ENCODE measurements at regions not wholly inside any gene's neighbourhood (a gene's known extent, or its start where the extent isn't known, plus 50 kb on each side); places are given as distances from the start of the nearest gene placed in this dataset.

GRCh38 chr16:79800016-79800608 lies 199.6 kb upstream of the MAF start:
- Histone ChIP-seq H3K27ac (ENCODE audit: low read length) (no peak overlapping the region), H3F3A (ENCODE audit: low read length, unreplicated experiment) (no peaks in the 10 kb centered on the region), H3K4me3 (ENCODE audit: low read length) (no peak overlapping the region), H3K27me3 (ENCODE audit: low read length) (no peaks in the 10 kb centered on the region), H2AFZ (ENCODE audit: low read length) (no peak overlapping the region), H3K4me1 (ENCODE audit: insufficient read depth, low read length) (no peaks in the 10 kb centered on the region), H3K9ac (ENCODE audit: low read length) (no peak overlapping the region), H3K9me2 (replicated peaks; ENCODE audit: low read length) (no peaks in the 10 kb centered on the region), H3K9me3 (ENCODE audit: low read length) (no peaks in the 10 kb centered on the region), H3K4me2 (ENCODE audit: low read length) (no peak overlapping the region), H3K36me3 (ENCODE audit: low read depth, low read length) (no peaks in the 10 kb centered on the region), H4K20me1 (ENCODE audit: low read length) (no peaks in the 10 kb centered on the region), H3K79me2 (ENCODE audit: low read length) (no peaks in the 10 kb centered on the region)
- TF ChIP-seq EZH2phosphoT487 (IDR thresholded peaks at IDR 0.05; ENCODE audit: borderline replicate concordance, low read length) (no peak), EZH2 (IDR thresholded peaks at IDR 0.05; ENCODE audit: low read length, unreplicated experiment) (no peak)
- TF ChIP-seq, protein P1, sequence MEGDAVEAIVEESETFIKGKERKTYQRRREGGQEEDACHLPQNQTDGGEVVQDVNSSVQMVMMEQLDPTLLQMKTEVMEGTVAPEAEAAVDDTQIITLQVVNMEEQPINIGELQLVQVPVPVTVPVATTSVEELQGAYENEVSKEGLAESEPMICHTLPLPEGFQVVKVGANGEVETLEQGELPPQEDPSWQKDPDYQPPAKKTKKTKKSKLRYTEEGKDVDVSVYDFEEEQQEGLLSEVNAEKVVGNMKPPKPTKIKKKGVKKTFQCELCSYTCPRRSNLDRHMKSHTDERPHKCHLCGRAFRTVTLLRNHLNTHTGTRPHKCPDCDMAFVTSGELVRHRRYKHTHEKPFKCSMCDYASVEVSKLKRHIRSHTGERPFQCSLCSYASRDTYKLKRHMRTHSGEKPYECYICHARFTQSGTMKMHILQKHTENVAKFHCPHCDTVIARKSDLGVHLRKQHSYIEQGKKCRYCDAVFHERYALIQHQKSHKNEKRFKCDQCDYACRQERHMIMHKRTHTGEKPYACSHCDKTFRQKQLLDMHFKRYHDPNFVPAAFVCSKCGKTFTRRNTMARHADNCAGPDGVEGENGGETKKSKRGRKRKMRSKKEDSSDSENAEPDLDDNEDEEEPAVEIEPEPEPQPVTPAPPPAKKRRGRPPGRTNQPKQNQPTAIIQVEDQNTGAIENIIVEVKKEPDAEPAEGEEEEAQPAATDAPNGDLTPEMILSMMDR (conservative IDR thresholded peaks at IDR 0.05; ENCODE audit: low read depth, low read length): no peak
- ATAC-seq (no peak), DNase-seq (no peak)
- intact Hi-C loops (cut with micrococcal nuclease): no loop called here
- CTCF ChIA-PET: no interaction called here
- no TSS peak for BruUV-seq (replicated peaks)
- POLR2A ChIA-PET (ENCODE audit: unreplicated experiment): no interaction called here

GRCh38 chr16:79798416-79799053 lies 198.0 kb upstream of the MAF start:
- Histone ChIP-seq H3K4me2 (ENCODE audit: low read length) (no peak overlapping the region), H3K27me3 (ENCODE audit: low read length) (no peaks in the 10 kb centered on the region), H3K4me1 (ENCODE audit: insufficient read depth, low read length) (no peaks in the 10 kb centered on the region), H3K79me2 (ENCODE audit: low read length) (no peaks in the 10 kb centered on the region), H2AFZ (ENCODE audit: low read length) (no peak overlapping the region), H3K9me3 (ENCODE audit: low read length) (no peaks in the 10 kb centered on the region), H3K9me2 (replicated peaks; ENCODE audit: low read length) (no peaks in the 10 kb centered on the region), H3K9ac (ENCODE audit: low read length) (no peak overlapping the region), H3F3A (ENCODE audit: low read length, unreplicated experiment) (no peaks in the 10 kb centered on the region), H3K4me3 (ENCODE audit: low read length) (no peak overlapping the region), H3K36me3 (ENCODE audit: low read depth, low read length) (no peaks in the 10 kb centered on the region), H3K27ac (ENCODE audit: low read length) (no peak overlapping the region), H4K20me1 (ENCODE audit: low read length) (no peaks in the 10 kb centered on the region)
- POLR2A ChIA-PET (ENCODE audit: unreplicated experiment): no interaction called here
- intact Hi-C loops (cut with micrococcal nuclease): no loop called here
- BruUV-seq (replicated peaks): no TSS peak
- DNase-seq (no peak), ATAC-seq (no peak)
- TF ChIP-seq EZH2 (IDR thresholded peaks at IDR 0.05; ENCODE audit: low read length, unreplicated experiment): no peak
- no peak for TF ChIP-seq EZH2phosphoT487 (IDR thresholded peaks at IDR 0.05; ENCODE audit: borderline replicate concordance, low read length)
- TF ChIP-seq, protein P1 (conservative IDR thresholded peaks at IDR 0.05; ENCODE audit: low read depth, low read length): no peak
- CTCF ChIA-PET: no interaction called here

DNA sequence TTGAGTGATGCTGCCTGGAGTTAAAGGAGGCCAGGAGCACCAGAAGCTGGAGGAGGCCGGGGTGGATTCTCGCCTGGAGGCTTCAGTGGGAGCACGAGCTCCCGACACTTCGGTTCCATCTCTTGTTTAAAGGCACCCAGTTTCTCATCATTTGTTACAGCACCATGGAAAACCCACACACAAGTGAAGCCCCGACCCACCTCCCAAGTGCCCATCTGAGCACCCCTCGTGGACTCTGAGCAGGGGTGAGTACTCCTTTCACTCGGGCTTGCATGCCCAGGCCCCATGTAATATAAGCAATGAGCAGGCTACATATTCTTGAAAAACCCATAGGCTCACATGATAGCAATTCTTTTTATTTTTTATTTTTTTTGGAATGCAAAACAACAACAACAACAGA lies 196.9 kb upstream of the MAF start:
- ChIA-PET CTCF (no interaction called here), POLR2A (ENCODE audit: unreplicated experiment) (no interaction called here)
- H3K4me1 ChIP-seq (ENCODE audit: insufficient read depth, low read length): no peaks in the 10 kb centered on the region
- no peaks in the 10 kb centered on the region for H3F3A ChIP-seq (ENCODE audit: low read length, unreplicated experiment)
- no peaks in the 10 kb centered on the region for H4K20me1 ChIP-seq (ENCODE audit: low read length)
- no peak overlapping the region for H2AFZ ChIP-seq (ENCODE audit: low read length)
- TF ChIP-seq EZH2 (IDR thresholded peaks at IDR 0.05; ENCODE audit: low read length, unreplicated experiment): no peak
- TF ChIP-seq, protein P1 (conservative IDR thresholded peaks at IDR 0.05; ENCODE audit: low read depth, low read length): no peak
- no peak for TF ChIP-seq EZH2phosphoT487 (IDR thresholded peaks at IDR 0.05; ENCODE audit: borderline replicate concordance, low read length)
- H3K9ac ChIP-seq (ENCODE audit: low read length): no peak overlapping the region
- no peaks in the 10 kb centered on the region for H3K27me3 ChIP-seq (ENCODE audit: low read length)
- no peak overlapping the region for H3K4me2 ChIP-seq (ENCODE audit: low read length)
- no peak overlapping the region for H3K4me3 ChIP-seq (ENCODE audit: low read length)
- intact Hi-C loops (cut with micrococcal nuclease): no loop called here
- H3K9me3 ChIP-seq (ENCODE audit: low read length): no peaks in the 10 kb centered on the region
- no peaks in the 10 kb centered on the region for H3K36me3 ChIP-seq (ENCODE audit: low read depth, low read length)
- DNase-seq (no peak), ATAC-seq (no peak)
- H3K9me2 ChIP-seq (replicated peaks; ENCODE audit: low read length): no peaks in the 10 kb centered on the region
- no peaks in the 10 kb centered on the region for H3K79me2 ChIP-seq (ENCODE audit: low read length)
- no peak overlapping the region for H3K27ac ChIP-seq (ENCODE audit: low read length)
- no TSS peak for BruUV-seq (replicated peaks)

Data from PC-3 (cell line).